Panc1 (cell line): ENCODE measurements at regions not wholly inside any gene's neighbourhood (a gene's known extent, or its start where the extent isn't known, plus 50 kb on each side); places are given as distances from the start of the nearest gene placed in this dataset.

Experiments used
- CTCF ChIP-seq: fragments of 450-650 bp; IDR thresholded peaks from 2 replicates; pipeline ENCODE4 v1.5.1; 2017; ENCODE audit warnings: mild to moderate bottlenecking
- POLR2AphosphoS5 ChIP-seq: IDR thresholded peaks from 2 replicates; pipeline ENCODE4 v1.6.1; 2012; ENCODE audit warnings: mild to moderate bottlenecking, low read depth, low read length, moderate library complexity
- REST ChIP-seq, 2 experiments: IDR thresholded peaks; 2 replicates each; pipeline ENCODE4 v1.6.1; 2011 to 2012; ENCODE audit warnings: low read depth in 2 of 2, control low read depth in 1 of 2, low read length in 1 of 2, mild to moderate bottlenecking in 1 of 2, moderate library complexity in 1 of 2; ENCODE audit not compliant: insufficient read depth in 1 of 2
- SIN3A ChIP-seq: IDR thresholded peaks from 2 replicates; pipeline ENCODE4 v1.6.1; 2012; ENCODE audit warnings: low read depth, mild to moderate bottlenecking, low read length, moderate library complexity, borderline replicate concordance; ENCODE audit not compliant: insufficient read depth
- TCF7L2 ChIP-seq: IDR thresholded peaks from 2 replicates; pipeline ENCODE4 v1.6.1; 2011; ENCODE audit warnings: mild to moderate bottlenecking, low read depth, low read length, inconsistent platforms

GRCh38 chr14:96629082-96629481 is 126.9 kb downstream of the PAPOLA start:
- TF ChIP-seq CTCF = no peak
- no peak for TF ChIP-seq SIN3A
- TF ChIP-seq POLR2AphosphoS5 = no peak
- TF ChIP-seq TCF7L2 = no peak
- TF ChIP-seq REST (IDR thresholded peaks at IDR 0.05; ENCODE audit: insufficient read depth in 1 of 2, low read depth in 2 of 2, low read length in 1 of 2) = no peak
